ENCODE measurements at regions not wholly inside any gene's neighbourhood (a gene's known extent, or its start where the extent isn't known, plus 50 kb on each side); places are given as distances from the start of the nearest gene placed in this dataset.

DNA sequence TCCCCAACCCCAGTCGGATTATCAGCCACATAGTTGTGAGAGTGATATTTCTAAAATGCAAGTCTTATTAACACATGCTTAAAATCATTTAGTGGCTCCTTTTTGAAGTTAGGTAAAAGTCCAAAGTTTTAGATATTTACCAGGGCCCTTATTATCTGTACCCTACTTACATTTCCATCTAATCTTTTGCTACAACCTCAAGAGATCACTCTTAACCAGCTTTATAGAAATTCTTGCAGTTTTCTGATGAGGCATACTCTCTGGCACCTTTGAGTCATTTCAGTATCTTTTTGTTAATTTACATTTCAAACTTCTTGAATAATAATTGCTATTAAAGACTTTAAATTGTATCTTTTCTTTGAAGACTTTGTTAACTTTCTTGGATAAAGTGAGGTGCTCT lies 453.3 kb downstream of the RFPL4B start:
- TF ChIP-seq, protein P1, sequence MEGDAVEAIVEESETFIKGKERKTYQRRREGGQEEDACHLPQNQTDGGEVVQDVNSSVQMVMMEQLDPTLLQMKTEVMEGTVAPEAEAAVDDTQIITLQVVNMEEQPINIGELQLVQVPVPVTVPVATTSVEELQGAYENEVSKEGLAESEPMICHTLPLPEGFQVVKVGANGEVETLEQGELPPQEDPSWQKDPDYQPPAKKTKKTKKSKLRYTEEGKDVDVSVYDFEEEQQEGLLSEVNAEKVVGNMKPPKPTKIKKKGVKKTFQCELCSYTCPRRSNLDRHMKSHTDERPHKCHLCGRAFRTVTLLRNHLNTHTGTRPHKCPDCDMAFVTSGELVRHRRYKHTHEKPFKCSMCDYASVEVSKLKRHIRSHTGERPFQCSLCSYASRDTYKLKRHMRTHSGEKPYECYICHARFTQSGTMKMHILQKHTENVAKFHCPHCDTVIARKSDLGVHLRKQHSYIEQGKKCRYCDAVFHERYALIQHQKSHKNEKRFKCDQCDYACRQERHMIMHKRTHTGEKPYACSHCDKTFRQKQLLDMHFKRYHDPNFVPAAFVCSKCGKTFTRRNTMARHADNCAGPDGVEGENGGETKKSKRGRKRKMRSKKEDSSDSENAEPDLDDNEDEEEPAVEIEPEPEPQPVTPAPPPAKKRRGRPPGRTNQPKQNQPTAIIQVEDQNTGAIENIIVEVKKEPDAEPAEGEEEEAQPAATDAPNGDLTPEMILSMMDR (IDR thresholded peaks at IDR 0.05; ENCODE audit: low read length): no peak
- no peak for TF ChIP-seq EZH2 (IDR thresholded peaks at IDR 0.05; ENCODE audit: borderline replicate concordance, low read length)
